Amygdala (tissue), 56 donors: ENCODE measurements at regions not wholly inside any gene's neighbourhood (a gene's known extent, or its start where the extent isn't known, plus 50 kb on each side); places are given as distances from the start of the nearest gene placed in this dataset.

Source experiments
- DNase-seq, 56 donors: peaks; one replicate each; lab custom pipeline; 2025; lab: John Stamatoyannopoulos, UW

- DNase-seq, result no peak
These were observed 159.8 kb upstream of the MITF start for GRCh38 chr3:69579306-69580041.

GRCh38 chr3:69569520-69569919 lies 169.7 kb upstream of the MITF start:
- no peak for DNase-seq

GRCh38 chr3:69568951-69569350 lies 170.3 kb upstream of the MITF start:
- DNase-seq, result no peak

GRCh38 chr3:69568458-69568857 lies 170.8 kb upstream of the MITF start:
- DNase-seq, result no peak

- no peak for DNase-seq
These were observed 171.6 kb upstream of the MITF start for GRCh38 chr3:69567710-69568052.

GRCh38 chr3:69567023-69567709 lies 172.1 kb upstream of the MITF start:
- no peak for DNase-seq

GRCh38 chr3:69566275-69566674 lies 173.0 kb upstream of the MITF start:
- no peak for DNase-seq

GRCh38 chr3:69565316-69565715 lies 173.9 kb upstream of the MITF start:
- no peak for DNase-seq

- DNase-seq, result no peak
These were observed 175.3 kb upstream of the MITF start for GRCh38 chr3:69563981-69564380.

- no peak for DNase-seq
These were observed 176.1 kb upstream of the MITF start for GRCh38 chr3:69563151-69563550.

GRCh38 chr3:69562020-69562419 lies 176.1 kb upstream of the FRMD4B start:
- DNase-seq, result no peak

- no peak for DNase-seq
These were observed 174.9 kb upstream of the FRMD4B start for GRCh38 chr3:69560818-69561217.

GRCh38 chr3:69560116-69560515 lies 174.2 kb upstream of the FRMD4B start:
- DNase-seq, result no peak

GRCh38 chr3:69558912-69559311 lies 173.0 kb upstream of the FRMD4B start:
- DNase-seq, result peak in 7 of 56 donors; percentile 7 to 25 (median 16)

GRCh38 chr3:69554576-69554975 lies 168.7 kb upstream of the FRMD4B start:
- DNase-seq, result no peak

GRCh38 chr3:69553888-69554287 lies 168.0 kb upstream of the FRMD4B start:
- DNase-seq, result no peak

- DNase-seq, result no peak
These were observed 161.6 kb upstream of the FRMD4B start for GRCh38 chr3:69547461-69547880.

GRCh38 chr3:69542805-69543429 lies 157.0 kb upstream of the FRMD4B start:
- no peak for DNase-seq

GRCh38 chr3:69542089-69542804 lies 156.4 kb upstream of the FRMD4B start:
- peak in 55 of 56 donors; percentile 10 to 90 (median 67) for DNase-seq

GRCh38 chr3:69541711-69542088 lies 155.8 kb upstream of the FRMD4B start:
- DNase-seq, result peak in 9 of 56 donors; percentile 14 to 56 (median 31)
